ENCODE measurements at regions not wholly inside any gene's neighbourhood (a gene's known extent, or its start where the extent isn't known, plus 50 kb on each side); places are given as distances from the start of the nearest gene placed in this dataset.

GRCh38 chr20:48186915-48187314 lies 401.6 kb upstream of the SULF2 start:
- TF ChIP-seq CTCF (IDR thresholded peaks at IDR 0.05; ENCODE audit: low read length, missing control alignments): no peak
- DNase-seq (ENCODE audit: low read depth): peak; percentile 29
- no peak overlapping the region for H3K4me3 ChIP-seq (replicated peaks; ENCODE audit: low read depth, low read length)

- peak; percentile 53 for DNase-seq (ENCODE audit: low read depth)
- H3K4me3 ChIP-seq (replicated peaks; ENCODE audit: low read depth, low read length): no peak overlapping the region
- no peak for TF ChIP-seq CTCF (IDR thresholded peaks at IDR 0.05; ENCODE audit: low read length, missing control alignments)
Observed at GRCh38 chr20:48186447-48186846, 401.2 kb upstream of the SULF2 start.

GRCh38 chr20:48184229-48184628 lies 398.9 kb upstream of the SULF2 start:
- TF ChIP-seq CTCF (IDR thresholded peaks at IDR 0.05; ENCODE audit: low read length, missing control alignments): no peak
- no peak for DNase-seq (ENCODE audit: low read depth)
- H3K4me3 ChIP-seq (replicated peaks; ENCODE audit: low read depth, low read length): no peak overlapping the region

GRCh38 chr20:48181261-48181935 lies 396.1 kb upstream of the SULF2 start:
- no peak for DNase-seq (ENCODE audit: low read depth)
- no peak for TF ChIP-seq CTCF (IDR thresholded peaks at IDR 0.05; ENCODE audit: low read length, missing control alignments)
- no peak overlapping the region for H3K4me3 ChIP-seq (replicated peaks; ENCODE audit: low read depth, low read length)

- no peak for DNase-seq (ENCODE audit: low read depth)
- TF ChIP-seq CTCF (IDR thresholded peaks at IDR 0.05; ENCODE audit: low read length, missing control alignments): no peak
Observed at GRCh38 chr20:48180618-48181017, 395.3 kb upstream of the SULF2 start.

GRCh38 chr20:48180024-48180423 lies 394.7 kb upstream of the SULF2 start:
- TF ChIP-seq CTCF (IDR thresholded peaks at IDR 0.05; ENCODE audit: low read length, missing control alignments): no peak
- peak; percentile 24 for DNase-seq (ENCODE audit: low read depth)
- no peak overlapping the region for H3K4me3 ChIP-seq (replicated peaks; ENCODE audit: low read depth, low read length)

More at GRCh38 chr20:48180618-48181017, 395.3 kb upstream of the SULF2 start:
- no peak overlapping the region for H3K4me3 ChIP-seq (replicated peaks; ENCODE audit: low read depth, low read length)

GRCh38 chr20:48178633-48179032 lies 393.4 kb upstream of the SULF2 start:
- no peak for TF ChIP-seq CTCF (IDR thresholded peaks at IDR 0.05; ENCODE audit: low read length, missing control alignments)
- DNase-seq (ENCODE audit: low read depth): no peak
- no peak overlapping the region for H3K4me3 ChIP-seq (replicated peaks; ENCODE audit: low read depth, low read length)

Measured in fibroblast of pulmonary artery (primary cell).